ENCODE measurements at regions not wholly inside any gene's neighbourhood (a gene's known extent, or its start where the extent isn't known, plus 50 kb on each side); places are given as distances from the start of the nearest gene placed in this dataset.

- DNase-seq (ENCODE audit: insufficient read length, low spot score) = no peak
- FAIRE-seq = no peak
- TF ChIP-seq PAX5 (IDR thresholded peaks at IDR 0.05; ENCODE audit: insufficient read depth, low read length, severe bottlenecking) (no peak), POU2F2 (IDR thresholded peaks at IDR 0.05; ENCODE audit: low read depth, low read length) (no peak), POLR2AphosphoS5 (IDR thresholded peaks at IDR 0.05; ENCODE audit: low read depth, low read length) (no peak), POLR2A (IDR thresholded peaks at IDR 0.05; ENCODE audit: low read depth, low read length) (no peak), TAF1 (IDR thresholded peaks at IDR 0.05; ENCODE audit: low read depth, low read length) (no peak), SPI1 (IDR thresholded peaks at IDR 0.05; ENCODE audit: low read depth, low read length) (no peak)
Observed at GRCh38 chr4:138099385-138099784, 142.8 kb downstream of the SLC7A11 start.

GRCh38 chr4:138097912-138098600 lies 144.1 kb downstream of the SLC7A11 start:
- TF ChIP-seq POLR2A (IDR thresholded peaks at IDR 0.05; ENCODE audit: low read depth, low read length) = no peak
- no peak for TF ChIP-seq POU2F2 (IDR thresholded peaks at IDR 0.05; ENCODE audit: low read depth, low read length)
- TF ChIP-seq POLR2AphosphoS5 (IDR thresholded peaks at IDR 0.05; ENCODE audit: low read depth, low read length) = no peak
- TF ChIP-seq PAX5 (IDR thresholded peaks at IDR 0.05; ENCODE audit: insufficient read depth, low read length, severe bottlenecking) = no peak
- no peak for TF ChIP-seq TAF1 (IDR thresholded peaks at IDR 0.05; ENCODE audit: low read depth, low read length)
- TF ChIP-seq SPI1 (IDR thresholded peaks at IDR 0.05; ENCODE audit: low read depth, low read length) = no peak
- DNase-seq (ENCODE audit: insufficient read length, low spot score) (no peak), FAIRE-seq (no peak)

GRCh38 chr4:138096384-138097062 lies 145.6 kb downstream of the SLC7A11 start:
- TF ChIP-seq TAF1 (IDR thresholded peaks at IDR 0.05; ENCODE audit: low read depth, low read length) (no peak), POU2F2 (IDR thresholded peaks at IDR 0.05; ENCODE audit: low read depth, low read length) (no peak), PAX5 (IDR thresholded peaks at IDR 0.05; ENCODE audit: insufficient read depth, low read length, severe bottlenecking) (no peak), SPI1 (IDR thresholded peaks at IDR 0.05; ENCODE audit: low read depth, low read length) (no peak), POLR2AphosphoS5 (IDR thresholded peaks at IDR 0.05; ENCODE audit: low read depth, low read length) (no peak), POLR2A (IDR thresholded peaks at IDR 0.05; ENCODE audit: low read depth, low read length) (no peak)
- no peak for DNase-seq (ENCODE audit: insufficient read length, low spot score)
- no peak for FAIRE-seq

GRCh38 chr4:138095378-138095777 lies 146.8 kb downstream of the SLC7A11 start:
- no peak for TF ChIP-seq POLR2AphosphoS5 (IDR thresholded peaks at IDR 0.05; ENCODE audit: low read depth, low read length)
- DNase-seq (ENCODE audit: insufficient read length, low spot score) = no peak
- FAIRE-seq = no peak

GRCh38 chr4:138092060-138092459 lies 150.1 kb downstream of the SLC7A11 start:
- DNase-seq (ENCODE audit: insufficient read length, low spot score) (no peak), FAIRE-seq (no peak)
- no peak for TF ChIP-seq TAF1 (IDR thresholded peaks at IDR 0.05; ENCODE audit: low read depth, low read length)
- no peak for TF ChIP-seq PAX5 (IDR thresholded peaks at IDR 0.05; ENCODE audit: insufficient read depth, low read length, severe bottlenecking)
- no peak for TF ChIP-seq SPI1 (IDR thresholded peaks at IDR 0.05; ENCODE audit: low read depth, low read length)
- TF ChIP-seq POU2F2 (IDR thresholded peaks at IDR 0.05; ENCODE audit: low read depth, low read length) = no peak
- no peak for TF ChIP-seq POLR2AphosphoS5 (IDR thresholded peaks at IDR 0.05; ENCODE audit: low read depth, low read length)
- TF ChIP-seq POLR2A (IDR thresholded peaks at IDR 0.05; ENCODE audit: low read depth, low read length) = no peak

GRCh38 chr4:138090918-138091676 lies 151.1 kb downstream of the SLC7A11 start:
- DNase-seq (ENCODE audit: insufficient read length, low spot score) (no peak), FAIRE-seq (no peak)
- TF ChIP-seq SPI1 (IDR thresholded peaks at IDR 0.05; ENCODE audit: low read depth, low read length) = no peak
- no peak for TF ChIP-seq POU2F2 (IDR thresholded peaks at IDR 0.05; ENCODE audit: low read depth, low read length)
- TF ChIP-seq TAF1 (IDR thresholded peaks at IDR 0.05; ENCODE audit: low read depth, low read length) = no peak
- no peak for TF ChIP-seq POLR2AphosphoS5 (IDR thresholded peaks at IDR 0.05; ENCODE audit: low read depth, low read length)
- TF ChIP-seq POLR2A (IDR thresholded peaks at IDR 0.05; ENCODE audit: low read depth, low read length) = no peak
- no peak for TF ChIP-seq PAX5 (IDR thresholded peaks at IDR 0.05; ENCODE audit: insufficient read depth, low read length, severe bottlenecking)

GRCh38 chr4:138090150-138090917 lies 151.8 kb downstream of the SLC7A11 start:
- no peak for TF ChIP-seq SPI1 (IDR thresholded peaks at IDR 0.05; ENCODE audit: low read depth, low read length)
- TF ChIP-seq PAX5 (IDR thresholded peaks at IDR 0.05; ENCODE audit: insufficient read depth, low read length, severe bottlenecking) = no peak
- no peak for TF ChIP-seq POU2F2 (IDR thresholded peaks at IDR 0.05; ENCODE audit: low read depth, low read length)
- TF ChIP-seq POLR2AphosphoS5 (IDR thresholded peaks at IDR 0.05; ENCODE audit: low read depth, low read length) = no peak
- TF ChIP-seq TAF1 (IDR thresholded peaks at IDR 0.05; ENCODE audit: low read depth, low read length) = no peak
- FAIRE-seq = peak; percentile 62

GRCh38 chr4:138088449-138089208 lies 153.5 kb downstream of the SLC7A11 start:
- no peak for FAIRE-seq

More at GRCh38 chr4:138090150-138090917, 151.8 kb downstream of the SLC7A11 start:
- DNase-seq (ENCODE audit: insufficient read length, low spot score) = peak; percentile 42

More at GRCh38 chr4:138088449-138089208, 153.5 kb downstream of the SLC7A11 start:
- no peak for DNase-seq (ENCODE audit: insufficient read length, low spot score)
- TF ChIP-seq POLR2AphosphoS5 (IDR thresholded peaks at IDR 0.05; ENCODE audit: low read depth, low read length) (no peak), POU2F2 (IDR thresholded peaks at IDR 0.05; ENCODE audit: low read depth, low read length) (no peak), TAF1 (IDR thresholded peaks at IDR 0.05; ENCODE audit: low read depth, low read length) (no peak), SPI1 (IDR thresholded peaks at IDR 0.05; ENCODE audit: low read depth, low read length) (no peak), POLR2A (IDR thresholded peaks at IDR 0.05; ENCODE audit: low read depth, low read length) (no peak), PAX5 (IDR thresholded peaks at IDR 0.05; ENCODE audit: insufficient read depth, low read length, severe bottlenecking) (no peak)

Measured in GM12891 (cell line).